ENCODE measurements at regions not wholly inside any gene's neighbourhood (a gene's known extent, or its start where the extent isn't known, plus 50 kb on each side); places are given as distances from the start of the nearest gene placed in this dataset.

- TF ChIP-seq POLR2A (IDR thresholded peaks at IDR 0.05): no peak
- no peak for TF ChIP-seq CTCF (IDR thresholded peaks at IDR 0.05)
These were observed 278.9 kb upstream of the CRY1 start for GRCh38 chr12:107372229-107372658.

DNA sequence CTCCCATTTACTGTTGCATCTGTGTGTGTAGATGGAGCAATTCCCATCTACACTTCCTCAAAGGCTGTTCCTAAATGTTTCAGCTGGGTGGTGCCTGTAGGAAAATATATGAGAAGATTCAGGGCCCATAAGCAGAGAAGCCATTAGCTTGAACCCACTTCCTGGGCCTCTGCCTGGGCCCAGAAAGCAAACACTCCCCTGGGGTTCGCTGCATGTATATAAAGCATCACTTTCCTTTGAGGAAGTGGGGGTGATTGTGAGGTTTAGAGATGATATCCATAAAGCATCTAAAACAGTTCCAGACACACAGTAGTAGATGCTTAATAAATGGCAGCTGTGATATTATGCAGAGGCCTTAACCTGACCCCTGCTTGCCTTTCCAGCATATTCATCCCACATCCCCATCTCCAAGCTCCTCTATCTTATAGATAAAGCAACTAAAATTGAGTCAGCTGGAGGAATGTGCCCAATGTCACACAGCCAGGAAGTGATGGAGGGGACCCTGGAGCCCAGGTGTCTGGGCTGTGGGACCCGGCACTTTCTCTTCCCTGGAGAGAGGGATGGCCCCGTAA is 280.0 kb upstream of the CRY1 start:
- DNase-seq: no peak
- 88 to 100% (median 89%) methylated on average over 2 to 3 of the region's 3 CpGs for WGBS, 4 donors
- H3K27ac ChIP-seq: no peak overlapping the region
- no peaks in the 10 kb centered on the region for H3K4me1 ChIP-seq (replicated peaks in 1 of 2)
- no peaks in the 10 kb centered on the region for H3K36me3 ChIP-seq (replicated peaks in 1 of 2)
- H3K4me3 ChIP-seq: no peak overlapping the region
- intact Hi-C loops (cut with DNase I): no loop called here
- TF ChIP-seq CTCF (IDR thresholded peaks at IDR 0.05) (no peak), POLR2A (IDR thresholded peaks at IDR 0.05) (no peak)
- H3K9me3 ChIP-seq (replicated peaks in 1 of 3): no peaks in the 10 kb centered on the region
- H3K27me3 ChIP-seq: no peaks in the 10 kb centered on the region

More at GRCh38 chr12:107372229-107372658, 278.9 kb upstream of the CRY1 start:
- WGBS, 4 donors: 61 to 65% (median 62%) methylated on average over 5 of the region's 5 CpGs
- Histone ChIP-seq H3K4me3 (no peak overlapping the region), H3K9me3 (replicated peaks in 1 of 3) (no peaks in the 10 kb centered on the region), H3K4me1 (replicated peaks in 1 of 2) (no peaks in the 10 kb centered on the region), H3K27ac (no peak overlapping the region), H3K27me3 (no peaks in the 10 kb centered on the region), H3K36me3 (replicated peaks in 1 of 2) (no peaks in the 10 kb centered on the region)
- DNase-seq: no peak
- intact Hi-C loops (cut with DNase I): no loop called here

DNA sequence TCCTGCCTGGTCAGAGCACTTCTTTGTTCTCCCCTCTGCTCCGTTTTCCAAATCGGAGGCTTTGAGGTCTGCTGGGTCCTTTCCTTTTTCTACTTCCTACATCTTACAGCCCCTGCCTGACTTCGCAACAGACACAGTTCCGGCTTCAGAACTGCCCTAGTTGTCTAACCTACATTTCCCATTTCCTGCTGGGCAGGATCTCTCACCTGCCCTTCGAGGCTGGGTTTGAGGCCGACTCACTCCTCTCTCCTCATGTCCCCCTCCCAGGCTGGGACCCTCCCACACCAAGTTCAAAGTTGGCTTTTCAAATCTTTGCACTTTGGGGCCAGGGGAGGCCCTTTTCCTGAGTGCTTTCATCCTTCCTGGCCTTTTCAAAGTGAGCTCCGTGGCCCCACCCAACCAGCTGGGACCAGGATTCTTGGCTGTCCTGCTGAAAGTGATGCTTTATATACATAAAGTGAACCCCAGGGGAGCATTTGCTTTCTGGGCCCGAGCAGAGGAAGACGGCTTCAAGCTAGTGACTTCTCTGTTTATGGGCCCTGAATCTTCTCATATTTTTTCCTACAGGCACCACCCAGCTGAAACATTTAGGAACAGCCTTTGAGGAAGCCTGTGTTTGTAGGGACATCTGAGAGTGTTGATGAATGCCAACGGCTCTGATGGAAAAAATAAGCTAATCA is 281.0 kb upstream of the CRY1 start:
- WGBS, 4 donors: 57 to 58% (median 57%) methylated on average over 10 of the region's 10 CpGs
- no peak for DNase-seq
- Histone ChIP-seq H3K9me3 (replicated peaks in 1 of 3) (no peaks in the 10 kb centered on the region), H3K27ac (no peak overlapping the region), H3K4me1 (replicated peaks in 1 of 2) (no peaks in the 10 kb centered on the region), H3K36me3 (replicated peaks in 1 of 2) (no peaks in the 10 kb centered on the region), H3K27me3 (no peaks in the 10 kb centered on the region), H3K4me3 (no peak overlapping the region)
- no peak for TF ChIP-seq CTCF (IDR thresholded peaks at IDR 0.05)
- TF ChIP-seq POLR2A (IDR thresholded peaks at IDR 0.05): no peak
- intact Hi-C loops (cut with DNase I): no loop called here

- WGBS, 4 donors: 91 to 97% (median 94%) methylated on average over 8 of the region's 8 CpGs
- DNase-seq: no peak
- intact Hi-C loops (cut with DNase I): no loop called here
- H3K9me3 ChIP-seq (replicated peaks in 1 of 3): no peaks in the 10 kb centered on the region
- TF ChIP-seq CTCF (IDR thresholded peaks at IDR 0.05) (no peak), POLR2A (IDR thresholded peaks at IDR 0.05) (no peak)
- no peaks in the 10 kb centered on the region for H3K36me3 ChIP-seq (replicated peaks in 1 of 2)
- H3K4me3 ChIP-seq: no peak overlapping the region
- no peak overlapping the region for H3K27ac ChIP-seq
- no peaks in the 10 kb centered on the region for H3K4me1 ChIP-seq (replicated peaks in 1 of 2)
- no peaks in the 10 kb centered on the region for H3K27me3 ChIP-seq
These were observed 281.9 kb upstream of the CRY1 start for GRCh38 chr12:107375231-107375630.
